ENCODE measurements at regions not wholly inside any gene's neighbourhood (a gene's known extent, or its start where the extent isn't known, plus 50 kb on each side); places are given as distances from the start of the nearest gene placed in this dataset.

DNA sequence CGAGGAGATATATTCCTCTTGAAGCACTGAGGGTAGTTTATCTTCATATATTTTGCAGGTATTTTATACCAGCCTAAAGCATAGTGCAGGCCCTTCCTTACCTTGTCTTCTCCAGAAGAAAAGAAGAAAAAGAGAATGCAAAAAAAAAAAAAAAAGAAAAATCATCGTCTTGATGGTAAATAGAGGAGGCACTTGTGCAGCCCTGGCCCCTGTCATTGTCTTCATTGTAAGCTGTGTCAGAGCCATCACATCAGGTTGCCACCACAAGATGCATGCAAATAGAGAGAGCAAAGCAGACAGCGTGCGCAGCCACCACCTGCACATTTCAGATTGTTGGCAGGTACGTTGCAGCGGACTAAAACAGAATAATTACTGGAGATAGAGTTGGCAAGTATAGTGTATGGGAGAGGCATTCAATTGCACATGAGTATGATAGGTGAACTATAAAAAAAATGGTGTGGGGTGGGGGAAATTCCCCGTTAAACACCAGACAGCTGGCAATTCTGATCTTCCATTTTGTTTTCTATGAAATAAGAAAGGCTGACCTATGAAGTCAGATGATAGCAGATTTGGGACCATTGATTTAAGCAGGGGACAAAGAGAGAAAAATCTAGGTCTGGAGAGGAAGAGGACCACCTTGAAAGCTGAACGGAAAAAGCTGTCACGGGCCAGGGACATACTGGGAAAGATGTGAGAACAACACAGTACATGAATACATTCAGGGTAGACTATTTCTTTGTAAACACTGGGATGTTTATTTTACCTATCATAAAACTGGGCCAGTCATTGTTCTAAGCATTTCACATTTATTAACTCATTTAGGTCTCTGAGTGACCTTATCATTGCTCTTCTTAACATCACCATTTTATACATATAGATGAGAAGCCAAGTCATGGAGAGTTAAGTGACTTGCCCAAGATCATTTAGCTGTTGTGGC, 306.3 kb upstream of the SP8 start:
- Histone ChIP-seq H3K36me3 (ENCODE audit: control insufficient read depth, insufficient read depth, low read length) (no peaks in the 10 kb centered on the region), H2AK9ac (replicated peaks; ENCODE audit: low read depth, low read length, poor library complexity) (no peak overlapping the region), H4K5ac (ENCODE audit: low read depth, low read length) (no peak overlapping the region), H3K79me1 (ENCODE audit: low read depth in 1 of 2, low read length in 2 of 2) (no peaks in the 10 kb centered on the region), H3K14ac (replicated peaks; ENCODE audit: low read depth, low read length) (no peak overlapping the region), H2BK5ac (ENCODE audit: low read depth, low read length, poor library complexity, severe bottlenecking) (no peak overlapping the region), H4K91ac (ENCODE audit: insufficient read depth, low read depth, low read length) (no peak overlapping the region), H2BK20ac (ENCODE audit: low read depth, low read length) (no peak overlapping the region), H3K9me1 (ENCODE audit: insufficient read depth, low read length) (no peaks in the 10 kb centered on the region), H3K27ac (ENCODE audit: insufficient read depth, low read length) (no peak overlapping the region), H3K9me3 (ENCODE audit: control insufficient read depth, insufficient read depth, low read length) (peaks cover 10% of the 10 kb centered on the region), H2BK120ac (ENCODE audit: low read depth, low read length) (no peak overlapping the region), H2AFZ (replicated peaks; ENCODE audit: low read length, poor library complexity) (no peak overlapping the region), H3K56ac (ENCODE audit: extremely low read depth, insufficient read depth, low read length) (no peak overlapping the region), H2BK15ac (ENCODE audit: low read depth, low read length) (no peak overlapping the region), H3K27me3 (ENCODE audit: control insufficient read depth, insufficient read depth, low read length) (no peaks in the 10 kb centered on the region), H3K23ac (ENCODE audit: low read depth, low read length) (no peak overlapping the region), H3K4me3 (ENCODE audit: insufficient read depth, low read depth, low read length) (no peak overlapping the region), H3K4ac (ENCODE audit: low read depth, low read length) (no peak overlapping the region), H3K18ac (ENCODE audit: low read depth, low read length) (no peak overlapping the region), H3K9ac (ENCODE audit: low read depth, low read length) (no peak overlapping the region), H2AK5ac (ENCODE audit: low read depth, low read length) (no peak overlapping the region), H4K8ac (ENCODE audit: low read depth in 2 of 2, low read length in 2 of 2) (no peak overlapping the region), H3K4me2 (ENCODE audit: low read depth, low read length) (no peak overlapping the region), H4K20me1 (ENCODE audit: insufficient read depth, low read length) (no peaks in the 10 kb centered on the region), H3K4me1 (ENCODE audit: control insufficient read depth, insufficient read depth, low read length) (no peaks in the 10 kb centered on the region)
- in situ Hi-C loops (cut with MboI; ENCODE audit: low sequenced_read_pairs) = no loop called here
- intact Hi-C loops (cut with micrococcal nuclease) = no loop called here
- no CpG with 5 or more reads among the region's 9 CpGs for WGBS, 2 experiments (ENCODE audit: extremely low coverage in 2 of 2, insufficient read length in 1 of 2)
- CTCF ChIA-PET = no interaction called here
- no peak for ATAC-seq (ENCODE audit: low read depth)
- no peak for TF ChIP-seq POLR2A (IDR thresholded peaks at IDR 0.05; ENCODE audit: low read depth, low read length)
- TF ChIP-seq, protein P1, sequence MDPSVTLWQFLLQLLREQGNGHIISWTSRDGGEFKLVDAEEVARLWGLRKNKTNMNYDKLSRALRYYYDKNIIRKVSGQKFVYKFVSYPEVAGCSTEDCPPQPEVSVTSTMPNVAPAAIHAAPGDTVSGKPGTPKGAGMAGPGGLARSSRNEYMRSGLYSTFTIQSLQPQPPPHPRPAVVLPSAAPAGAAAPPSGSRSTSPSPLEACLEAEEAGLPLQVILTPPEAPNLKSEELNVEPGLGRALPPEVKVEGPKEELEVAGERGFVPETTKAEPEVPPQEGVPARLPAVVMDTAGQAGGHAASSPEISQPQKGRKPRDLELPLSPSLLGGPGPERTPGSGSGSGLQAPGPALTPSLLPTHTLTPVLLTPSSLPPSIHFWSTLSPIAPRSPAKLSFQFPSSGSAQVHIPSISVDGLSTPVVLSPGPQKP (IDR thresholded peaks at IDR 0.05; ENCODE audit: borderline replicate concordance, low read depth, low read length) = no peak
- no peak for TF ChIP-seq MXI1 (IDR thresholded peaks at IDR 0.05; ENCODE audit: borderline replicate concordance, low read depth, low read length)
- no peak for TF ChIP-seq MAFK (IDR thresholded peaks at IDR 0.05; ENCODE audit: low read depth, low read length)
- TF ChIP-seq, protein P2, sequence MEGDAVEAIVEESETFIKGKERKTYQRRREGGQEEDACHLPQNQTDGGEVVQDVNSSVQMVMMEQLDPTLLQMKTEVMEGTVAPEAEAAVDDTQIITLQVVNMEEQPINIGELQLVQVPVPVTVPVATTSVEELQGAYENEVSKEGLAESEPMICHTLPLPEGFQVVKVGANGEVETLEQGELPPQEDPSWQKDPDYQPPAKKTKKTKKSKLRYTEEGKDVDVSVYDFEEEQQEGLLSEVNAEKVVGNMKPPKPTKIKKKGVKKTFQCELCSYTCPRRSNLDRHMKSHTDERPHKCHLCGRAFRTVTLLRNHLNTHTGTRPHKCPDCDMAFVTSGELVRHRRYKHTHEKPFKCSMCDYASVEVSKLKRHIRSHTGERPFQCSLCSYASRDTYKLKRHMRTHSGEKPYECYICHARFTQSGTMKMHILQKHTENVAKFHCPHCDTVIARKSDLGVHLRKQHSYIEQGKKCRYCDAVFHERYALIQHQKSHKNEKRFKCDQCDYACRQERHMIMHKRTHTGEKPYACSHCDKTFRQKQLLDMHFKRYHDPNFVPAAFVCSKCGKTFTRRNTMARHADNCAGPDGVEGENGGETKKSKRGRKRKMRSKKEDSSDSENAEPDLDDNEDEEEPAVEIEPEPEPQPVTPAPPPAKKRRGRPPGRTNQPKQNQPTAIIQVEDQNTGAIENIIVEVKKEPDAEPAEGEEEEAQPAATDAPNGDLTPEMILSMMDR (conservative IDR thresholded peaks at IDR 0.05; ENCODE audit: low read depth, low read length) = no peak
- TF ChIP-seq RCOR1 (IDR thresholded peaks at IDR 0.05; ENCODE audit: insufficient replicate concordance, low read length) = no peak
- TF ChIP-seq SMC3 (IDR thresholded peaks at IDR 0.05; ENCODE audit: low read depth, low read length) = no peak
- no peak for TF ChIP-seq CHD1 (IDR thresholded peaks at IDR 0.05; ENCODE audit: low read depth, low read length)
- TF ChIP-seq RFX5 (IDR thresholded peaks at IDR 0.05; ENCODE audit: low read depth, low read length) = no peak
- no peak for TF ChIP-seq FOS (IDR thresholded peaks at IDR 0.05; ENCODE audit: low read depth, low read length)
- TF ChIP-seq, protein P3, sequence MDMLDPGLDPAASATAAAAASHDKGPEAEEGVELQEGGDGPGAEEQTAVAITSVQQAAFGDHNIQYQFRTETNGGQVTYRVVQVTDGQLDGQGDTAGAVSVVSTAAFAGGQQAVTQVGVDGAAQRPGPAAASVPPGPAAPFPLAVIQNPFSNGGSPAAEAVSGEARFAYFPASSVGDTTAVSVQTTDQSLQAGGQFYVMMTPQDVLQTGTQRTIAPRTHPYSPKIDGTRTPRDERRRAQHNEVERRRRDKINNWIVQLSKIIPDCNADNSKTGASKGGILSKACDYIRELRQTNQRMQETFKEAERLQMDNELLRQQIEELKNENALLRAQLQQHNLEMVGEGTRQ (IDR thresholded peaks at IDR 0.05; ENCODE audit: low read depth, low read length) = no peak
- no peak for TF ChIP-seq RAD21 (IDR thresholded peaks at IDR 0.05; ENCODE audit: low read length)
- TF ChIP-seq CEBPB (IDR thresholded peaks at IDR 0.05; ENCODE audit: low read depth, low read length) = no peak
- no peak for TF ChIP-seq BHLHE40 (IDR thresholded peaks at IDR 0.05; ENCODE audit: low read depth, low read length)
- no peak for TF ChIP-seq NFE2L2 (IDR thresholded peaks at IDR 0.05; ENCODE audit: low read depth, low read length)
- no peak for TF ChIP-seq MAZ (IDR thresholded peaks at IDR 0.05; ENCODE audit: borderline replicate concordance, low read depth, low read length)
- no TSS peak for BruUV-seq (replicated peaks)
- POLR2A ChIA-PET (ENCODE audit: unreplicated experiment) = no interaction called here
- dilution Hi-C loops (cut with HindIII; ENCODE audit: low sequenced_read_pairs, unreplicated experiment) = no loop called here
- no peak for DNase-seq
